ENCODE measurements at regions not wholly inside any gene's neighbourhood (a gene's known extent, or its start where the extent isn't known, plus 50 kb on each side); places are given as distances from the start of the nearest gene placed in this dataset.

DNA sequence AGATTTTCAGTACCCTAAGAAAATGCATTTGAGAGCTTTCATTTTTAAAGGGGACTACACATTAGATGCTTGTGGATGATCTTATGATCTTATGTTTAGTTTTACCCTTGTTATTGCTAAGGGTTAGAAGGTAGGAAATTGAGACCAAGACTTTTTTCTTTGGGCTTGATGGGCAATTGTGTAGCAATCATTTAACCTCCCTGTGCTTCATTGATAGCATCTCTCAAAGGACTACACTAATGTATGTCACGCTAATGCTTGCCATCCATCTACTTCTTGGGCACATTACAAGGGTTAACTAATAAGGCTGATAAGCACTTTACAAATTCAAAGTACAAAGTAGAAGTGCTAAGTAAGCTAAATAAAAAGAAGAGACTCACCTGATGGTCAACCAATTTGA is 189.3 kb upstream of the LRP1B start:
- no peak for TF ChIP-seq POLR2AphosphoS5 (IDR thresholded peaks at IDR 0.05)
- TF ChIP-seq, protein P1, sequence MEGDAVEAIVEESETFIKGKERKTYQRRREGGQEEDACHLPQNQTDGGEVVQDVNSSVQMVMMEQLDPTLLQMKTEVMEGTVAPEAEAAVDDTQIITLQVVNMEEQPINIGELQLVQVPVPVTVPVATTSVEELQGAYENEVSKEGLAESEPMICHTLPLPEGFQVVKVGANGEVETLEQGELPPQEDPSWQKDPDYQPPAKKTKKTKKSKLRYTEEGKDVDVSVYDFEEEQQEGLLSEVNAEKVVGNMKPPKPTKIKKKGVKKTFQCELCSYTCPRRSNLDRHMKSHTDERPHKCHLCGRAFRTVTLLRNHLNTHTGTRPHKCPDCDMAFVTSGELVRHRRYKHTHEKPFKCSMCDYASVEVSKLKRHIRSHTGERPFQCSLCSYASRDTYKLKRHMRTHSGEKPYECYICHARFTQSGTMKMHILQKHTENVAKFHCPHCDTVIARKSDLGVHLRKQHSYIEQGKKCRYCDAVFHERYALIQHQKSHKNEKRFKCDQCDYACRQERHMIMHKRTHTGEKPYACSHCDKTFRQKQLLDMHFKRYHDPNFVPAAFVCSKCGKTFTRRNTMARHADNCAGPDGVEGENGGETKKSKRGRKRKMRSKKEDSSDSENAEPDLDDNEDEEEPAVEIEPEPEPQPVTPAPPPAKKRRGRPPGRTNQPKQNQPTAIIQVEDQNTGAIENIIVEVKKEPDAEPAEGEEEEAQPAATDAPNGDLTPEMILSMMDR (IDR thresholded peaks at IDR 0.05) = no peak
